ENCODE measurements at regions not wholly inside any gene's neighbourhood (a gene's known extent, or its start where the extent isn't known, plus 50 kb on each side); places are given as distances from the start of the nearest gene placed in this dataset.

- no peak for DNase-seq
Observed at GRCh38 chr5:3827624-3828023, 232.0 kb downstream of the IRX1 start.

- DNase-seq = no peak
Observed at GRCh38 chr5:3828761-3829160, 233.1 kb downstream of the IRX1 start.

- no peak for DNase-seq
Observed at GRCh38 chr5:3833566-3833965, 237.9 kb downstream of the IRX1 start.

GRCh38 chr5:3835811-3836210, 240.2 kb downstream of the IRX1 start:
- DNase-seq = no peak

GRCh38 chr5:3836528-3836927, 240.9 kb downstream of the IRX1 start:
- no peak for DNase-seq

GRCh38 chr5:3837506-3837905, 241.9 kb downstream of the IRX1 start:
- DNase-seq = no peak

GRCh38 chr5:3839151-3839550, 243.5 kb downstream of the IRX1 start:
- no peak for DNase-seq

- no peak for DNase-seq
Observed at GRCh38 chr5:3842591-3842990, 247.0 kb downstream of the IRX1 start.

- DNase-seq = no peak
Observed at GRCh38 chr5:3843706-3844105, 248.1 kb downstream of the IRX1 start.

- no peak for DNase-seq
Observed at GRCh38 chr5:3844266-3844665, 248.6 kb downstream of the IRX1 start.

GRCh38 chr5:3845230-3845629, 249.6 kb downstream of the IRX1 start:
- DNase-seq = no peak

- no peak for DNase-seq
Observed at GRCh38 chr5:3852161-3852916, 256.7 kb downstream of the IRX1 start.

GRCh38 chr5:3853362-3853761, 257.7 kb downstream of the IRX1 start:
- DNase-seq = no peak

- DNase-seq = no peak
Observed at GRCh38 chr5:3854188-3854821, 258.7 kb downstream of the IRX1 start.

- no peak for DNase-seq
Observed at GRCh38 chr5:3856036-3856435, 260.4 kb downstream of the IRX1 start.

GRCh38 chr5:3858524-3858923, 262.9 kb downstream of the IRX1 start:
- DNase-seq = no peak

GRCh38 chr5:3862906-3863305, 267.3 kb downstream of the IRX1 start:
- DNase-seq = no peak

GRCh38 chr5:3875144-3875543, 279.5 kb downstream of the IRX1 start:
- DNase-seq = no peak

- no peak for DNase-seq
Observed at GRCh38 chr5:3878267-3878666, 282.6 kb downstream of the IRX1 start.

- no peak for DNase-seq
Observed at GRCh38 chr5:3883040-3883439, 287.4 kb downstream of the IRX1 start.

GRCh38 chr5:3886524-3887451, 291.2 kb downstream of the IRX1 start:
- no peak for DNase-seq

GRCh38 chr5:3888310-3888709, 292.7 kb downstream of the IRX1 start:
- DNase-seq = no peak

- no peak for DNase-seq
Observed at GRCh38 chr5:3889412-3890142, 293.9 kb downstream of the IRX1 start.
